ENCODE measurements at regions not wholly inside any gene's neighbourhood (a gene's known extent, or its start where the extent isn't known, plus 50 kb on each side); places are given as distances from the start of the nearest gene placed in this dataset.

- no peak overlapping the region for H3K27ac ChIP-seq
- no peak for TF ChIP-seq CTCF (conservative IDR thresholded peaks at IDR 0.05)
Observed at GRCh38 chr4:163967710-163968109, 473.2 kb downstream of the TMA16 start.

DNA sequence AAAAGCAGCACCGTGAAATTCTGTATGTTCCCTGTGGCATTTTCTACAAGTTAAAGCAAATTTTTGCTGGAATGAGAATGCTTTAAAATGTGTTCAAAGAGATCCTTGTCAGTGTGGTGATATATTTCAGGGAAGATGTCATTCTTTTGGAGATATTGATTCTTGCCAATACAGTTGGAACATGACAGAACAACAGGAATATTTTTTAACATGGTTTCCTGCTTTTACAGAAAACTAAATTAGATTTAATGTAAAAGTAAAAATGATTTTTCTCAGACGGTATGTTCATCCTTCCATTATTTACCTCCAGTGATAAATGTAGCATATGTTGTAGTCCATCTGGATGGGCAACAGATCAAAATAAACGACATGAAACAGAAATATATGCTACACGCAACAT, 474.8 kb downstream of the TMA16 start:
- TF ChIP-seq CTCF (conservative IDR thresholded peaks at IDR 0.05) = no peak

DNA sequence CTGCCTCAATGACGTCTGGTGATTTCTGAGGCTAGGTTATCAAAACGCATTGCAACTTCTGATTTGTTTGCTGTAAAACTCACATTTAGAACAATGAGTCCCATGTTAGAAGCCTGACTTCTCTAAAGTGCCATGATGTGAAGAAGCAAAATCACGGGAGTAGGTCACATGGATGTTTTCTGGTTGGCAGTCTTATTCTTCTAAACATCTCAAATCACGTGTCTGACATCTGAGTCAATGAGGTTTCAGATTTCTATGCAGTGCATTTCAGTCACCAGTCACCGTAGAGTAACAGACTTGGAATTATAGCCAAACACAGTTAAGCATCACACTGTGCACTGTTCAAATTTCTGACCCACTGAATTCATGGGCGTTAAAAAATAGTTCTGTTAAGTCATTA, 482.1 kb downstream of the TMA16 start:
- H3K27ac ChIP-seq = no peak overlapping the region
- no peak for TF ChIP-seq CTCF (conservative IDR thresholded peaks at IDR 0.05)

More for the DNA sequence above, 474.8 kb downstream of the TMA16 start:
- no peak overlapping the region for H3K27ac ChIP-seq

DNA sequence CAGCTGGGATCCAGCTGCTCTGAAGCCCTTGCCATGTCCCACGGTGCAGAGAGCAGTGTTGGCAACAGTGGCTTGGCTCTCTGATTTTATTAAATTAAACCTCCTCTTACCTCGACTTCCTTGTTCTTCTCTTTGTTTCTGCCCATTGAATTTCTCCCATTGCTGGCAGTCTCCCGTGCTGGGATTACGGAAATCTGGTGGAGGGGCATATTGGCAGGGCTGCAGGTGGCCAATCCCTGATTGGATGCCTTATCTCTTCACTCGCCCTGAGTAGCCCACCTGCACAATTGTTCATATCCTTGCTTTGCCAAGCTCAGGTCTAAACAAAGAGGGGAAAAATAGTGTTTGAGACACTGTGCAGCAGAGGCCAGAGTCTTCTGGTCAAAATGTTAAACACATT, 493.9 kb downstream of the TMA16 start:
- no peak overlapping the region for H3K27ac ChIP-seq
- TF ChIP-seq CTCF (conservative IDR thresholded peaks at IDR 0.05) = no peak

DNA sequence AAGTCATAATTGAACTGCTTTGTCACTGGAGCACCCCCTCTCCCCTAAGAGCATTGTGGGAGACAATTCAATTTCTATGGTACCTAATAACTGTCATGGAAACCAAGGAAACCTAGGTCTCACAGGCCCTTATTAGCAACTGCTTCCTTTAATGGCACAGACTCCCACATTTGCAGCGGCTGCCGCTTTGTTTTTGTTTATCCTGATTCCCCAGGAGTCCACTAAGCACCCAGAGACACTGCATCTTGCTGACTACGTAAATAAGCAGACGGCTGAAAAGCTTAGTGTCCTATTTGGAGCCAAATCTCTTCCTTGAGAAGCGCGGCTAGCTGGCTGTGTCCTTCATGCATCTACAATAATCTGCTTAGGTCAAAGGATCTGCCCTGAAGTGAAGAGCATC, 494.4 kb downstream of the TMA16 start:
- no peak for TF ChIP-seq CTCF (conservative IDR thresholded peaks at IDR 0.05)
- H3K27ac ChIP-seq = no peak overlapping the region

GRCh38 chr4:163991298-163991865, 496.9 kb downstream of the TMA16 start:
- no peak for TF ChIP-seq CTCF (conservative IDR thresholded peaks at IDR 0.05)
- no peak overlapping the region for H3K27ac ChIP-seq

- H3K27ac ChIP-seq = no peak overlapping the region
- no peak for TF ChIP-seq CTCF (conservative IDR thresholded peaks at IDR 0.05)
Observed at GRCh38 chr4:164009435-164009834, 514.9 kb downstream of the TMA16 start.

All from VCaP (cell line).